Activated B cell treated with CpG ODN at 0.5 μM for 24 hours (primary cell): ENCODE measurements at regions not wholly inside any gene's neighbourhood (a gene's known extent, or its start where the extent isn't known, plus 50 kb on each side); places are given as distances from the start of the nearest gene placed in this dataset.

Source experiments
- ATAC-seq: fragments of 200-7000 bp; cut with Tn5 transposase; one replicate; pipeline ENCODE4 v1.10.0; 2021; ENCODE audit warnings: low read depth, mild to moderate bottlenecking, moderate library complexity
- CTCF ChIA-PET: fragments of 350-600 bp; sonication (Branson Sonifier 250); formaldehyde crosslinking; loops from one replicate; lab custom pipeline; 2021; ENCODE audit warnings: antibody characterized with exemption; lab: Charles Lee
- POLR2A ChIA-PET: fragments of 350-600 bp; sonication (Branson Sonifier 250); formaldehyde crosslinking; loops from one replicate; lab custom pipeline; 2021; ENCODE audit warnings: antibody characterized with exemption; lab: Charles Lee
- DNase-seq: peaks from one replicate; pipeline ENCODE4 v3.0.0; 2022
- H3K27ac Mint-ChIP-seq: one replicate; pipeline ENCODE4 v1.8.0; 2020; ENCODE audit warnings: mixed read lengths
- H3K27me3 Mint-ChIP-seq: one replicate; pipeline ENCODE4 v1.8.0; 2021; ENCODE audit warnings: mixed read lengths
- H3K36me3 Mint-ChIP-seq: one replicate; pipeline ENCODE4 v1.8.0; 2021; ENCODE audit warnings: low read depth, mixed read lengths
- H3K4me1 Mint-ChIP-seq: one replicate; pipeline ENCODE4 v1.8.0; 2021; ENCODE audit warnings: mixed read lengths
- H3K4me3 Mint-ChIP-seq: one replicate; pipeline ENCODE4 v1.8.0; 2020; ENCODE audit warnings: mild to moderate bottlenecking, mixed read lengths
- H3K9me3 Mint-ChIP-seq: one replicate; pipeline ENCODE4 v1.8.0; 2020; ENCODE audit warnings: mixed read lengths
- intact Hi-C: fragments of 100-400 bp; cut with micrococcal nuclease; formaldehyde crosslinking; loops from one replicate; pipeline ENCODE4 v1.15.1; 2024
- TF ChIP-seq, protein P1 (sequence below): fragments of 200-600 bp; IDR thresholded peaks from one replicate; pipeline ENCODE4 v1.8.0; 2022; ENCODE audit warnings: antibody characterized with exemption, mild to moderate bottlenecking

DNA sequence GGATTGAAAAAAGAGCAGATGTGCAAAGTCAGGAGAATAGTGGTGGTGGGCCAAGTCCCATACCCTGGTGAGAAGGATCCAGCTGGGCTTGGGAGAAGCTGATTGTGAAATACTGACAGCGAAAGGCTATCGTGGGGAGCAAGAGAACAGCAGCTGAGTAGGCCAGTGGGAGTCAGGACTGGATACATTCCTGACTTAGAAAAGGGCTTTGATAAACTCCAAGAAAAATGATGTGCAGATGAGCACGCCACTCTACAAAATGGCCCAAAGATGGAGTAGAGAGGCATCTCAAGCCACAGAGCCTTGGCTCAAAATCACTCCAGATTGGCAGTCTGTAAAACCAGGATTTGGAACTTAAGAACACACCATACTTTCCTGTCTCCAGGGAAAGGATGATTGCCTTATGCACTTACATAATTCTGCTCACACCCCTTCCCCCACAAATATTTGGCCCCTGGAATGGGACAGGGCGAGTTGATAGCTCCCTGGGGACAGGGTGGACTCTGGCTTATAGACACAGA lies 578.7 kb downstream of the MAFB start:
- Mint-ChIP-seq H3K9me3 (no peaks in the 10 kb centered on the region), H3K27me3 (peaks cover 5% of the 10 kb centered on the region), H3K27ac (no peak overlapping the region), H3K4me1 (no peaks in the 10 kb centered on the region), H3K4me3 (no peak overlapping the region), H3K36me3 (no peaks in the 10 kb centered on the region)
- intact Hi-C loops, result no loop called here
- DNase-seq, result no peak
- ChIA-PET POLR2A (no interaction called here), CTCF (no interaction called here)
- TF ChIP-seq, protein P1, sequence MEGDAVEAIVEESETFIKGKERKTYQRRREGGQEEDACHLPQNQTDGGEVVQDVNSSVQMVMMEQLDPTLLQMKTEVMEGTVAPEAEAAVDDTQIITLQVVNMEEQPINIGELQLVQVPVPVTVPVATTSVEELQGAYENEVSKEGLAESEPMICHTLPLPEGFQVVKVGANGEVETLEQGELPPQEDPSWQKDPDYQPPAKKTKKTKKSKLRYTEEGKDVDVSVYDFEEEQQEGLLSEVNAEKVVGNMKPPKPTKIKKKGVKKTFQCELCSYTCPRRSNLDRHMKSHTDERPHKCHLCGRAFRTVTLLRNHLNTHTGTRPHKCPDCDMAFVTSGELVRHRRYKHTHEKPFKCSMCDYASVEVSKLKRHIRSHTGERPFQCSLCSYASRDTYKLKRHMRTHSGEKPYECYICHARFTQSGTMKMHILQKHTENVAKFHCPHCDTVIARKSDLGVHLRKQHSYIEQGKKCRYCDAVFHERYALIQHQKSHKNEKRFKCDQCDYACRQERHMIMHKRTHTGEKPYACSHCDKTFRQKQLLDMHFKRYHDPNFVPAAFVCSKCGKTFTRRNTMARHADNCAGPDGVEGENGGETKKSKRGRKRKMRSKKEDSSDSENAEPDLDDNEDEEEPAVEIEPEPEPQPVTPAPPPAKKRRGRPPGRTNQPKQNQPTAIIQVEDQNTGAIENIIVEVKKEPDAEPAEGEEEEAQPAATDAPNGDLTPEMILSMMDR, result no peak
- ATAC-seq, result no peak

DNA sequence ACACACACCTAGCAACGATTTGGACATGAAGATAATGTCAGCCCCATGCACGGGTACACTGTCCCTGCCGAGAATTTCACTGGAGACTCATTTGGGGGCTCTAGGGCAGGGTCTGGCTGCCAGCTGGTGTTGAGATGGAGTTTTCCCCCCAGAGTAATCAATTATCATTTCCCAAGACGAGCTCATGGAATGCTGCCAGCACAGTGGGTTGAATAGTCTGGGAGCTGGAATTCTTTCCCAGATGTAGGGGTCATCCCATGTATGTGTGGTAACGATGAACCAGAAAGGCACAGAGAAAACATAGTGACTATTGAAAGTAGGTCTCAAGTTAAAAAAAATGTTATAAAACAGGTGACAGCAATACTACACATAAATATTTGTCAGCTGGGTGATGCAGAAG lies 579.9 kb downstream of the MAFB start:
- intact Hi-C loops, result no loop called here
- CTCF ChIA-PET, result no interaction called here
- POLR2A ChIA-PET, result no interaction called here
- ATAC-seq (no peak), DNase-seq (no peak)
- Mint-ChIP-seq H3K4me3 (no peak overlapping the region), H3K27ac (no peak overlapping the region), H3K4me1 (no peaks in the 10 kb centered on the region), H3K27me3 (peaks cover 5% of the 10 kb centered on the region), H3K9me3 (no peaks in the 10 kb centered on the region), H3K36me3 (no peaks in the 10 kb centered on the region)
- TF ChIP-seq, protein P1, result no peak

DNA sequence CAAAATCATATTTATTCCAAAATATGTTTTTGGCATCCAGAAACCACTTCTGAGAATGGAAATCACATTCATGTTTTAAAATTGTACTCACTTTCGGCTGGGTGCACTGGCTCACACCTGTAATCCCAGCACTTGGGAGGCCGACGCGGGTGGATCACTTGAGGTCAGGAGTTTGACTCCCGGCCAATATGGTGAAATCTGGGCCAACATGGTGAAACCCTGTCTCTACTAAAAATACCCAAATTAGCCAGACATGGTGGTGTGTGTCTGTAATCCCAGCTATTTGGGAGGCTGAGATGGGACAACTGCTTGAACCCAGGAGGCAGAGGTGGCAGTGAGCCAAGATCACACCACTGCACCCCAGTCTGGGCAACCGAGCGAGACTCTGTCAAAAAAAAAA lies 580.7 kb downstream of the MAFB start:
- H3K27ac Mint-ChIP-seq, result no peak overlapping the region
- no peaks in the 10 kb centered on the region for H3K9me3 Mint-ChIP-seq
- peaks cover 2% of the 10 kb centered on the region for H3K27me3 Mint-ChIP-seq
- no peaks in the 10 kb centered on the region for H3K4me1 Mint-ChIP-seq
- intact Hi-C loops, result no loop called here
- ATAC-seq (no peak), DNase-seq (no peak)
- no peaks in the 10 kb centered on the region for H3K36me3 Mint-ChIP-seq
- no peak overlapping the region for H3K4me3 Mint-ChIP-seq
- TF ChIP-seq, protein P1, result no peak
- CTCF ChIA-PET, result no interaction called here
- POLR2A ChIA-PET, result no interaction called here

DNA sequence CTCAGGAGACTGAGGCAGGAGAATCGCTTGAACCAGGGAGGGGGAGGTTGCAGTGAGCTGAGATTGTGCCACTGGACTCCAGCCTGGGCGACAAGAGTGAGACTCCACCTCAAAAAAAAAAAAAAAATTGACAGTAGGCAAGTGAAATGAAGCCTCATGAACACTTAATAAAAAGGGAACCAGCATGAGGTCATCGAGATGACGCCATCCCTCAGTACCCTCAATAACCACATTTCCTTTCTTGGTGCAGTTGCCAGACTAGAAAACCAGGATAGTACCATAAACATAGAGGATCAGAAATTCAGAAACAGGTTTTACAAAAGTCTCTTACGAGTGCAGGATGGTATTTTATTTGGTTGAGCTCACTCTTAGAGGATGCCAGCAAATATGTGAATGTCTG lies 584.1 kb downstream of the MAFB start:
- POLR2A ChIA-PET, result no interaction called here
- no peaks in the 10 kb centered on the region for H3K9me3 Mint-ChIP-seq
- no peaks in the 10 kb centered on the region for H3K36me3 Mint-ChIP-seq
- TF ChIP-seq, protein P1, result no peak
- H3K27me3 Mint-ChIP-seq, result peaks cover 2% of the 10 kb centered on the region
- no peak overlapping the region for H3K4me3 Mint-ChIP-seq
- H3K4me1 Mint-ChIP-seq, result no peaks in the 10 kb centered on the region
- no peak for DNase-seq
- intact Hi-C loops, result no loop called here
- no peak for ATAC-seq
- no peak overlapping the region for H3K27ac Mint-ChIP-seq
- CTCF ChIA-PET, result no interaction called here

DNA sequence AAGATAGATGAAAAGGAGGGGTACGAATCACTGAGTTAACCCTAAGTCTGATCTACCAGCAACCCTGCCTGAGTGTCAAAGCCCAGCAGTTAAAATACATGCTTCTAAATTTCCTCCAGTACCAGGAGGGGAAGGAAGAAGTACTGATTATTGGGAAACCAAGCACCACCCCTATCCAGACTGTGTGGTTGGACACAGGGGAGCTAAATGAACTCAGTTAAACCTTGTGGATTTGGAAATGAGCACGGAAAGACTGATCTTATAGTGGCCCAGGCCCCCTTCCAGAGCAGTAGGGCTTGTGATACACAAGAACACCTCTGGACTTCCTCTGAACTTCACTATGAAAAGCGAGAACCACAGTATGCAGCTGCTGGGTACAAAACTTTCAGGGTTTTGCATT lies 585.6 kb downstream of the MAFB start:
- Mint-ChIP-seq H3K36me3 (no peaks in the 10 kb centered on the region), H3K9me3 (no peaks in the 10 kb centered on the region), H3K27ac (no peak overlapping the region), H3K4me3 (no peak overlapping the region), H3K4me1 (no peaks in the 10 kb centered on the region), H3K27me3 (peaks cover 2% of the 10 kb centered on the region)
- intact Hi-C loops, result no loop called here
- DNase-seq, result no peak
- TF ChIP-seq, protein P1, result no peak
- ATAC-seq, result no peak
- POLR2A ChIA-PET, result no interaction called here
- CTCF ChIA-PET, result no interaction called here
